K562 (cell line): ENCODE measurements at regions not wholly inside any gene's neighbourhood (a gene's known extent, or its start where the extent isn't known, plus 50 kb on each side); places are given as distances from the start of the nearest gene placed in this dataset.

Experiments
- ATAC-seq: fragments of 200-7000 bp; cut with Tn5 transposase; 3 replicates; pipeline ENCODE4 v1.9.1; 2020; ENCODE audit warnings: moderate library complexity
- BruUV-seq: library from RNA; stranded (reverse); fragments of 400-500 nt; replicated peaks from 2 replicates; lab custom pipeline; 2021; lab: Mats Ljungman, UMichigan
- CTCF ChIA-PET: fragments of 300-600 bp; formaldehyde crosslinking; extraction: SDS; loops from one replicate; lab custom pipeline; 2021; ENCODE audit warnings: low intra/inter-chr PET ratio; lab: Yijun Ruan, JAX
- POLR2A ChIA-PET: fragments of 300-600, 350-650 bp; sonication (Branson Sonifier 250); formaldehyde crosslinking; extraction: SDS; loops from one replicate; lab custom pipeline; 2021; ENCODE audit warnings: antibody characterized with exemption, inconsistent platforms; lab: Yijun Ruan, JAX
- DNase-seq, 4 experiments: peaks; one replicate each; pipeline versions ENCODE4 v3.0.0 to v3.0.0-alpha.2; 2011 to 2018; ENCODE audit warnings: low spot score in 3 of 4, mixed read lengths in 3 of 4; ENCODE audit errors: extremely low read depth in 1 of 4
- FAIRE-seq: peaks from 2 replicates; lab custom pipeline; 2011; peaks lifted over from hg19 to GRCh38; lab: Jason Lieb, UNC
- H2AFZ ChIP-seq: 2 replicates; pipeline ENCODE4 v1.6.0; 2011; ENCODE audit warnings: low read depth, low read length, control low read depth, inconsistent platforms
- H3K27ac ChIP-seq: fragments of 200-600 bp; 3 replicates; pipeline ENCODE4 v1.8.0; 2011; ENCODE audit warnings: low read depth, mild to moderate bottlenecking, control low read depth, inconsistent platforms, low read length, moderate library complexity, mixed read lengths; ENCODE audit errors: extremely low read depth
- H3K27me3 ChIP-seq, 2 experiments: fragments of 300-600 bp in 1 of 2; 2 replicates in 1 of 2; 3 replicates in 1 of 2; pipeline versions ENCODE4 v1.6.0 to v1.8.0; 2011; ENCODE audit warnings: inconsistent platforms in 2 of 2, low read length in 2 of 2, mild to moderate bottlenecking in 1 of 2, mixed read lengths in 1 of 2, moderate library complexity in 1 of 2; ENCODE audit not compliant: control insufficient read depth in 2 of 2, insufficient read depth in 2 of 2
- H3K36me3 ChIP-seq: fragments of 300-600 bp; 3 replicates; pipeline ENCODE4 v1.8.0; 2011; ENCODE audit warnings: mild to moderate bottlenecking, low read length, inconsistent platforms; ENCODE audit not compliant: control insufficient read depth, insufficient read depth
- H3K4me1 ChIP-seq, 2 experiments: fragments of 200-600 bp in 1 of 2; replicated peaks in 1 of 2; 2 replicates in 1 of 2; 3 replicates in 1 of 2; pipeline versions ENCODE4 v1.5.1 to v1.8.0; 2011; ENCODE audit warnings: inconsistent platforms in 2 of 2, low read length in 2 of 2, mild to moderate bottlenecking in 1 of 2, mixed read lengths in 1 of 2, moderate library complexity in 1 of 2; ENCODE audit not compliant: control insufficient read depth in 2 of 2, insufficient read depth in 2 of 2
- H3K4me2 ChIP-seq: 2 replicates; pipeline ENCODE4 v1.6.1; 2011; ENCODE audit warnings: low read length, control low read depth, inconsistent platforms, mixed read lengths; ENCODE audit not compliant: insufficient read depth
- H3K4me3 ChIP-seq: fragments of 200-600 bp; sonication (generic), shearing (Covaris generic); 2 replicates; pipeline ENCODE4 v1.5.1; 2016; ENCODE audit warnings: control low read depth, inconsistent platforms
- H3K79me2 ChIP-seq: fragments of 200-600 bp; 3 replicates; pipeline ENCODE4 v1.8.0; 2011; ENCODE audit warnings: low read length, inconsistent platforms; ENCODE audit not compliant: control insufficient read depth, insufficient read depth
- H3K9ac ChIP-seq, 2 experiments: 2 replicates each; pipeline versions ENCODE4 v1.6.0 to v1.6.1; 2011; ENCODE audit warnings: low read depth in 2 of 2, low read length in 2 of 2, control low read depth in 1 of 2, inconsistent platforms in 1 of 2, mild to moderate bottlenecking in 1 of 2, mixed read lengths in 1 of 2; ENCODE audit not compliant: insufficient read depth in 1 of 2
- H3K9me1 ChIP-seq: one replicate; pipeline ENCODE4 v1.6.0; 2011; ENCODE audit warnings: inconsistent platforms, mild to moderate bottlenecking, low read length, moderate library complexity; ENCODE audit not compliant: control insufficient read depth, insufficient read depth
- H3K9me3 ChIP-seq: replicated peaks from 2 replicates; pipeline ENCODE4 v1.5.1; 2011; ENCODE audit warnings: low read depth, low read length, inconsistent platforms; ENCODE audit not compliant: control insufficient read depth, insufficient read depth
- H4K20me1 ChIP-seq: replicated peaks from 2 replicates; pipeline ENCODE4 v1.6.1; 2011; ENCODE audit warnings: low read length, inconsistent platforms, mixed read lengths; ENCODE audit not compliant: control insufficient read depth, insufficient read depth
- ARID1B ChIP-seq: fragments of 450-650 bp; IDR thresholded peaks from 2 replicates; pipeline ENCODE4 v1.6.1; 2016; ENCODE audit warnings: antibody characterized with exemption, mild to moderate bottlenecking, inconsistent platforms
- BACH1 ChIP-seq: fragments of 200-800 bp; sonication (Bioruptor generic); IDR thresholded peaks from 2 replicates; pipeline ENCODE4 v1.6.1; 2016; ENCODE audit warnings: missing genetic modification characterization, missing compliant biosample characterization
- BCL6 ChIP-seq: fragments of 250-450 bp; sonication (Bioruptor Pico); IDR thresholded peaks from 2 replicates; pipeline ENCODE4 v1.4.0; 2020
- CBX5 ChIP-seq: IDR thresholded peaks from 2 replicates; pipeline ENCODE4 v1.6.1; 2014; ENCODE audit warnings: low read depth, borderline replicate concordance
- CEBPG ChIP-seq, 3 experiments: fragments of 200-800 bp in 1 of 3; sonication (Bioruptor generic) in 1 of 3; sonication (generic) in 1 of 3; formaldehyde crosslinking in 1 of 3; IDR thresholded peaks in 2 of 3; conservative IDR thresholded peaks in 1 of 3; 2 replicates each; pipeline versions ENCODE4 v1.6.1 to v1.8.0; 2016 to 2022; ENCODE audit warnings: missing compliant biosample characterization in 2 of 3, missing genetic modification characterization in 2 of 3, mild to moderate bottlenecking in 1 of 3, missing genetic modification reagents in 1 of 3
- CHD1 ChIP-seq: fragments of 200-600 bp; sonication (generic); IDR thresholded peaks from one replicate; pipeline ENCODE4 v1.6.1; 2012; ENCODE audit warnings: mild to moderate bottlenecking, moderate library complexity, low read length, inconsistent platforms
- EHMT2 ChIP-seq: fragments of 450-650 bp; IDR thresholded peaks from 2 replicates; pipeline ENCODE4 v1.6.1; 2018; ENCODE audit warnings: antibody characterized with exemption
- EWSR1 ChIP-seq: fragments of 450-650 bp; IDR thresholded peaks from 2 replicates; pipeline ENCODE4 v1.6.1; 2018; ENCODE audit warnings: borderline replicate concordance, mild to moderate bottlenecking, low read depth, moderate library complexity; ENCODE audit not compliant: partially characterized antibody
- FOXJ2 ChIP-seq: fragments of 200-800 bp; sonication (Bioruptor generic); IDR thresholded peaks from 2 replicates; pipeline ENCODE4 v1.6.1; 2016; ENCODE audit warnings: missing genetic modification characterization, missing compliant biosample characterization
- HDAC1 ChIP-seq, 2 experiments: fragments of 450-650 bp; IDR thresholded peaks; 2 replicates each; pipeline ENCODE4 v1.6.1; 2016 to 2017; ENCODE audit warnings: inconsistent platforms in 1 of 2, mild to moderate bottlenecking in 1 of 2, moderate library complexity in 1 of 2
- HNRNPH1 ChIP-seq: fragments of 200-400 bp; formaldehyde crosslinking; optimal IDR thresholded peaks from 2 replicates; pipeline ENCODE3; 2017; ENCODE audit warnings: low read depth, mild to moderate bottlenecking, low read length, moderate library complexity
- LCOR ChIP-seq: sonication (generic); formaldehyde crosslinking; IDR thresholded peaks from 2 replicates; pipeline ENCODE4 v1.8.0; 2022; ENCODE audit warnings: mild to moderate bottlenecking, missing genetic modification reagents
- RBM22 ChIP-seq: fragments of 200-400 bp; formaldehyde crosslinking; IDR thresholded peaks from 2 replicates; pipeline ENCODE4 v1.6.1; 2018; ENCODE audit warnings: low read length, low read depth; ENCODE audit not compliant: poor library complexity, severe bottlenecking
- ZNF146 ChIP-seq: IDR thresholded peaks from one replicate; pipeline ENCODE4 v1.6.1; 2018; ENCODE audit warnings: missing compliant biosample characterization; ENCODE audit not compliant: unreplicated experiment
- ZNF165 ChIP-seq: fragments of 250-450 bp; sonication (Bioruptor Pico); IDR thresholded peaks from 2 replicates; pipeline ENCODE4 v1.4.0; 2020; ENCODE audit warnings: borderline replicate concordance
- ZNF583 ChIP-seq: fragments of 250-450 bp; sonication (Bioruptor Pico); IDR thresholded peaks from 2 replicates; pipeline ENCODE4 v1.4.0; 2020
- ZNF740 ChIP-seq, 3 experiments: fragments of 200-800 bp in 1 of 3; sonication (Bioruptor generic) in 1 of 3; sonication (generic) in 1 of 3; formaldehyde crosslinking in 1 of 3; IDR thresholded peaks; 2 replicates each; pipeline versions ENCODE4 v1.6.1 to v1.8.0; 2016 to 2022; ENCODE audit warnings: mild to moderate bottlenecking in 2 of 3, missing compliant biosample characterization in 2 of 3, missing genetic modification characterization in 2 of 3, missing genetic modification reagents in 1 of 3
- ZNF780A ChIP-seq: fragments of 250-450 bp; sonication (Bioruptor Pico); IDR thresholded peaks from 2 replicates; pipeline ENCODE4 v1.5.0; 2021; ENCODE audit warnings: mild to moderate bottlenecking
- WGBS: fragments of 100-300 bp; shearing (Covaris generic); methylation state at CpG from one replicate; pipeline ENCODE4 v1.1.6; 2016; ENCODE audit warnings: low coverage, mixed read lengths; ENCODE audit not compliant: insufficient coverage; ENCODE audit errors: missing lambda C conversion rate; 5-methylcytosine and 5-hydroxymethylcytosine counted together
- in situ Hi-C: fragments of 300-500 bp; cut with MboI; formaldehyde crosslinking; loops from 4 replicates; pipeline ENCODE4 v1.15.0; 2018; ENCODE audit warnings: inconsistent platforms, mixed read lengths
- intact Hi-C: fragments of 100-400 bp; cut with micrococcal nuclease; formaldehyde crosslinking; loops from 2 replicates; pipeline ENCODE4 v1.14.2; 2022
- TF ChIP-seq, protein P1 (sequence below): fragments of 450-650 bp; IDR thresholded peaks from 2 replicates; pipeline ENCODE4 v1.7.1; 2018; ENCODE audit warnings: mild to moderate bottlenecking, low read depth; ENCODE audit not compliant: partially characterized antibody

- TF ChIP-seq HNRNPH1 (no peak), BCL6 (CRISPR knock-in tag) (no peak), ZNF780A (no peak), ZNF740 (CRISPR knock-in tag; IDR thresholded peaks at IDR 0.05) (no peak), ZNF740 (tag; IDR thresholded peaks at IDR 0.05) (no peak), LCOR (CRISPR knock-in tag) (no peak)
Observed at GRCh38 chr20:60365882-60366281, 407.7 kb downstream of the CDH26 start (continued).

DNA sequence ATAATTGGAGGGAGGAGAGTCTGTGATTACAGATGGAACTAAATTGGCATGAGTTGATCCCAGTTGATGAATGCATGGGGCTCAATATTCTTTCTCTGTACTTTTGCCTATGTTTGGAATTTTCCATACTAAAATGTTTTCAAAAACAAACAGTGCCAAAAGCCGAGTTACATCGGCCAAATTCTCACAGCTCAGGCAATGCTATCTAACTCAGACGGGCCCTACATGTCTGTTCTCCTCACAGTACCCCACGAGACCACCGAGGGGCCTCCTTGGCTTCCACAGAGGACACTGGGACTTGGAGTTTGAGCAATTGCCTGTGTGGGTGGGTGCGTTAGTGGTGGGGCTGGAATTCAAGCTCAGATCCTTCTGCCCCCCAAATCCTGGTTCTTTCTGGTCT is 413.2 kb downstream of the CDH26 start:
- Histone ChIP-seq H3K9me1 (no peaks in the 10 kb centered on the region), H3K27ac (no peak overlapping the region), H3K36me3 (no peaks in the 10 kb centered on the region), H3K27me3 (no peaks in the 10 kb centered on the region), H3K4me3 (no peak overlapping the region), H3K9me3 (no peaks in the 10 kb centered on the region), H3K4me1 (no peaks in the 10 kb centered on the region), H3K79me2 (no peaks in the 10 kb centered on the region), H3K4me2 (no peak overlapping the region), H2AFZ (no peak overlapping the region), H4K20me1 (no peaks in the 10 kb centered on the region; the same call in 1 of the 2 replicates), H3K9ac (no peak overlapping the region)
- intact Hi-C loops: no loop called here
- no TSS peak for BruUV-seq
- ChIA-PET CTCF (no interaction called here), POLR2A (no interaction called here)
- FAIRE-seq (no peak), DNase-seq (no peak), ATAC-seq (no peak)
- 0% methylated on average over 6 of the region's 6 CpGs for WGBS
- in situ Hi-C loops: no loop called here
- TF ChIP-seq EWSR1 (no peak), ZNF583 (CRISPR knock-in tag) (no peak), CHD1 (no peak), FOXJ2 (tag) (no peak), HDAC1 (IDR thresholded peaks at IDR 0.05) (no peak), ZNF146 (CRISPR knock-in tag) (no peak), CBX5 (no peak), RBM22 (no peak), EHMT2 (no peak), ARID1B (no peak), CEBPG (CRISPR knock-in tag; IDR thresholded peaks at IDR 0.05) (no peak), CEBPG (tag; conservative IDR thresholded peaks at IDR 0.05 in 1 of 2, IDR thresholded peaks at IDR 0.05 in 1 of 2) (no peak), BACH1 (tag) (no peak), ZNF165 (CRISPR knock-in tag) (no peak)
- TF ChIP-seq, protein P1, sequence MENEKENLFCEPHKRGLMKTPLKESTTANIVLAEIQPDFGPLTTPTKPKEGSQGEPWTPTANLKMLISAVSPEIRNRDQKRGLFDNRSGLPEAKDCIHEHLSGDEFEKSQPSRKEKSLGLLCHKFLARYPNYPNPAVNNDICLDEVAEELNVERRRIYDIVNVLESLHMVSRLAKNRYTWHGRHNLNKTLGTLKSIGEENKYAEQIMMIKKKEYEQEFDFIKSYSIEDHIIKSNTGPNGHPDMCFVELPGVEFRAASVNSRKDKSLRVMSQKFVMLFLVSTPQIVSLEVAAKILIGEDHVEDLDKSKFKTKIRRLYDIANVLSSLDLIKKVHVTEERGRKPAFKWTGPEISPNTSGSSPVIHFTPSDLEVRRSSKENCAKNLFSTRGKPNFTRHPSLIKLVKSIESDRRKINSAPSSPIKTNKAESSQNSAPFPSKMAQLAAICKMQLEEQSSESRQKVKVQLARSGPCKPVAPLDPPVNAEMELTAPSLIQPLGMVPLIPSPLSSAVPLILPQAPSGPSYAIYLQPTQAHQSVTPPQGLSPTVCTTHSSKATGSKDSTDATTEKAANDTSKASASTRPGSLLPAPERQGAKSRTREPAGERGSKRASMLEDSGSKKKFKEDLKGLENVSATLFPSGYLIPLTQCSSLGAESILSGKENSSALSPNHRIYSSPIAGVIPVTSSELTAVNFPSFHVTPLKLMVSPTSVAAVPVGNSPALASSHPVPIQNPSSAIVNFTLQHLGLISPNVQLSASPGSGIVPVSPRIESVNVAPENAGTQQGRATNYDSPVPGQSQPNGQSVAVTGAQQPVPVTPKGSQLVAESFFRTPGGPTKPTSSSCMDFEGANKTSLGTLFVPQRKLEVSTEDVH: no peak
